Left lung (tissue), 4 donors: ENCODE measurements at regions not wholly inside any gene's neighbourhood (a gene's known extent, or its start where the extent isn't known, plus 50 kb on each side); places are given as distances from the start of the nearest gene placed in this dataset.

ENCODE experiments used
- ATAC-seq: fragments of 200-7000 bp; cut with Tn5 transposase; one replicate; pipeline ENCODE4 v1.9.1; 2020; ENCODE audit warnings: moderate library complexity
- DNase-seq, 4 donors: peaks; one replicate each; pipeline ENCODE4 v3.0.0-alpha.2; 2013 to 2020
- H3K27ac ChIP-seq, 2 donors: fragments of 200-600 bp; sonication (generic) in 1 of 2; one replicate each; pipeline versions ENCODE4 v1.5.0 to v1.8.0; 2020 to 2021
- H3K27me3 ChIP-seq, 2 donors: fragments of 200-600 bp; sonication (generic) in 1 of 2; one replicate each; pipeline versions ENCODE4 v1.5.0 to v1.8.0; 2020 to 2021
- H3K36me3 ChIP-seq, 2 donors: fragments of 200-600 bp; sonication (generic) in 1 of 2; one replicate each; pipeline versions ENCODE4 v1.5.0 to v1.8.0; 2020 to 2021
- H3K4me1 ChIP-seq, 2 donors: fragments of 200-600 bp; one replicate each; pipeline ENCODE4 v1.8.0; 2021
- H3K4me3 ChIP-seq, 2 donors: fragments of 200-600 bp; sonication (generic) in 1 of 2; one replicate each; pipeline versions ENCODE4 v1.5.0 to v1.8.0; 2020 to 2021; ENCODE audit warnings: mild to moderate bottlenecking in 1 of 2
- H3K9me3 ChIP-seq, 2 donors: fragments of 200-600 bp; sonication (generic) in 1 of 2; one replicate each; pipeline versions ENCODE4 v1.5.0 to v1.8.0; 2020 to 2021
- intact Hi-C, 2 donors: fragments of 100-400 bp; cut with DNase I; formaldehyde crosslinking; loops; one replicate each; pipeline versions ENCODE4 v1.11.2 to v1.14.2; 2022
- TF ChIP-seq, protein P1 (sequence below), 2 donors: fragments of 200-600 bp; sonication (generic) in 1 of 2; IDR thresholded peaks; one replicate each; pipeline versions ENCODE4 v1.5.0 to v1.8.0; 2021; ENCODE audit warnings: antibody characterized with exemption in 2 of 2
- donor health status: DM: no; HTN: yes; CAD: no.
- donor health status: DM: no; HTN: no; CAD: no.

DNA sequence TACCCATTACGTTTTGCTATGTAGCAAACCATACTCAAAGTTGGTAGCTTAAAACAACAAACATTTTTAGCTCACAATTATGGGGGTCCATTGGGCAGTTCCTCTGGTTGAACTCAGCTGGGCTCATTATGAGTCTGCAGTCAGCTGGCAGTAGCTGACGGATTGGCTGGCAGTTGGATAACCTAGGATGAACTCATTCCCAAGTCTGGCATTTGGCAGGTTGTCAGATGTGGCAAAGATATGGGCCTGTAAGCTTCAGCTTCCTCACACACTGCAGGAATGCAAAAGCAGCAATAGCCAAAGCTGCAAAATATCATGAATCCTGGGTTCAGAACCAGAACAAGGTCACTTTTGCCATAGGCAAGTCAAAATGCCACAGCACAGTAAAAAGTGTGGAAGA, 412.2 kb upstream of the SORCS1 start:
- intact Hi-C loops = no loop called here
- no peak overlapping the region for H3K27ac ChIP-seq

DNA sequence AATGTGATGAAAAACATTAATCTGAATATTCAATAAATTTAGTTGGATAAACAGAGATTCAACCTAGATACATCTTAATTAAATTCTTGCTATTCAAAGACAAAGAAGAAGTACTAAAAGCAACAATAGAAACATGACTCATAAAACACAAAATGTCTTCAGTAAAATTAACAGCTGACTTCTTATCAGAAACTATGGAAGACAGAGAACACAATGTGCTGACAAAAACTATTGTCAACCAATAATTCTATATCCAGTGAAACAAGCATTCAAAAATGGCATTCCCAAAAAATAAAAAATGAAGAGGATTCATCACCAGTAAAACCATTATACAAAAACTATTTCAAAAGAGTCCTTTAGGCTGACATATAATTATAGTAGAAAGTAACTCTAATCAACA, 400.5 kb upstream of the SORCS1 start:
- Histone ChIP-seq H3K36me3 (no peaks in the 10 kb centered on the region), H3K27me3 (no peaks in the 10 kb centered on the region), H3K4me3 (no peak overlapping the region), H3K9me3 (peaks cover 0 to 40% of the 10 kb centered on the region in 2 donors), H3K4me1 (no peaks in the 10 kb centered on the region), H3K27ac (no peak overlapping the region)
- no peak for ATAC-seq
- TF ChIP-seq, protein P1, sequence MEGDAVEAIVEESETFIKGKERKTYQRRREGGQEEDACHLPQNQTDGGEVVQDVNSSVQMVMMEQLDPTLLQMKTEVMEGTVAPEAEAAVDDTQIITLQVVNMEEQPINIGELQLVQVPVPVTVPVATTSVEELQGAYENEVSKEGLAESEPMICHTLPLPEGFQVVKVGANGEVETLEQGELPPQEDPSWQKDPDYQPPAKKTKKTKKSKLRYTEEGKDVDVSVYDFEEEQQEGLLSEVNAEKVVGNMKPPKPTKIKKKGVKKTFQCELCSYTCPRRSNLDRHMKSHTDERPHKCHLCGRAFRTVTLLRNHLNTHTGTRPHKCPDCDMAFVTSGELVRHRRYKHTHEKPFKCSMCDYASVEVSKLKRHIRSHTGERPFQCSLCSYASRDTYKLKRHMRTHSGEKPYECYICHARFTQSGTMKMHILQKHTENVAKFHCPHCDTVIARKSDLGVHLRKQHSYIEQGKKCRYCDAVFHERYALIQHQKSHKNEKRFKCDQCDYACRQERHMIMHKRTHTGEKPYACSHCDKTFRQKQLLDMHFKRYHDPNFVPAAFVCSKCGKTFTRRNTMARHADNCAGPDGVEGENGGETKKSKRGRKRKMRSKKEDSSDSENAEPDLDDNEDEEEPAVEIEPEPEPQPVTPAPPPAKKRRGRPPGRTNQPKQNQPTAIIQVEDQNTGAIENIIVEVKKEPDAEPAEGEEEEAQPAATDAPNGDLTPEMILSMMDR (IDR thresholded peaks at IDR 0.05) = no peak
- no peak for DNase-seq
- intact Hi-C loops = no loop called here

More for the DNA sequence above, 412.2 kb upstream of the SORCS1 start:
- no peaks in the 10 kb centered on the region for H3K36me3 ChIP-seq
- H3K4me3 ChIP-seq = no peak overlapping the region
- no peaks in the 10 kb centered on the region for H3K9me3 ChIP-seq
- TF ChIP-seq, protein P1 (IDR thresholded peaks at IDR 0.05) = no peak
- ATAC-seq = no peak
- no peaks in the 10 kb centered on the region for H3K27me3 ChIP-seq
- DNase-seq = no peak
- no peaks in the 10 kb centered on the region for H3K4me1 ChIP-seq

DNA sequence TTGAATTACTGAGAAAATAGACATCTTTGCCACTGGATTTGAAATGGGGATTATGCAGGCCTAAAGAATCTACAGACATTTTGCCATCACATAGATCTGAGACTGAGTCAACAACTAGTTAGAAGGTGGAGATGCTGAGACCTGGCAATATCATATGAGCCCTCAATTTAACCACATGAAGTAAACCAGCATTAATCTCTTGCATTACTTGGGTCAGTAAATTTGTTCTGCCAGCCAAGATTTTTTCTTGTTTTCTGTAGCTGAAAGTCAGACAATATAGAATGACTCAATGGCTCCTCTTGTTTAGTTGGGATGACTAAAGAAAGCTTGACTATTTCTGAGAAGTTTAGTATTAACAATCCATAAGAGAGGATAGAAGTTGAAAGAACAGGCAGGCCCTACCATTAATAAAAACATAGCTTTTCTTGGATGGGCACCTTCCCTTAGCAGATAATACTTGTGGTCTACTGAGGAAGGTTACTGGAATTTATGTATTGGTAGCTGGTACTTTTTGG, 396.7 kb upstream of the SORCS1 start:
- H3K9me3 ChIP-seq = peaks cover 0 to 25% of the 10 kb centered on the region in 2 donors
- intact Hi-C loops = no loop called here
- ATAC-seq (no peak), DNase-seq (no peak)
- H3K27ac ChIP-seq = no peak overlapping the region
- TF ChIP-seq, protein P1 (IDR thresholded peaks at IDR 0.05) = no peak
- no peaks in the 10 kb centered on the region for H3K36me3 ChIP-seq
- no peaks in the 10 kb centered on the region for H3K4me1 ChIP-seq
- H3K27me3 ChIP-seq = no peaks in the 10 kb centered on the region
- H3K4me3 ChIP-seq = no peak overlapping the region

DNA sequence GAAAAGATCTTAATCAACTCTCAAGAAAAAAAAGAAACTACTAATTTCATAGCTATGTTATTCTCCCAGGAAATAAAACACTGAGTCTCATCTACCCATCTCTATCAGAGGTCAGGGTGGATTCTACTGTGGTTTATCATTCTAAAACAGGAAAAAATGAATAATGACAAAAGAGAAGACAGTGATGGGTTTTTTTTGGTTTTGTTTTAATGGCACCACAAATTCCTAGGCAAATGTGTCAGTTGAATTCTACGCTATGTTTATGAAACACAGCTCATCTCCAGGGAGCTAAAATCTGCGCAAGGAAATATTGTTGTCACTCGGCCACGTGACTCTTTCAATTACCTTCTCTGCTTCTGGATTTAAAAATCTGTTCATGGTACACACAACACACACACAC, 393.4 kb upstream of the SORCS1 start:
- ATAC-seq (no peak), DNase-seq (no peak)
- H3K4me3 ChIP-seq = no peak overlapping the region
- intact Hi-C loops = no loop called here
- TF ChIP-seq, protein P1 (IDR thresholded peaks at IDR 0.05) = no peak
- H3K4me1 ChIP-seq = no peaks in the 10 kb centered on the region
- no peaks in the 10 kb centered on the region for H3K27me3 ChIP-seq
- H3K9me3 ChIP-seq = peaks cover 0 to 5% of the 10 kb centered on the region in 2 donors
- H3K27ac ChIP-seq = no peak overlapping the region
- no peaks in the 10 kb centered on the region for H3K36me3 ChIP-seq

DNA sequence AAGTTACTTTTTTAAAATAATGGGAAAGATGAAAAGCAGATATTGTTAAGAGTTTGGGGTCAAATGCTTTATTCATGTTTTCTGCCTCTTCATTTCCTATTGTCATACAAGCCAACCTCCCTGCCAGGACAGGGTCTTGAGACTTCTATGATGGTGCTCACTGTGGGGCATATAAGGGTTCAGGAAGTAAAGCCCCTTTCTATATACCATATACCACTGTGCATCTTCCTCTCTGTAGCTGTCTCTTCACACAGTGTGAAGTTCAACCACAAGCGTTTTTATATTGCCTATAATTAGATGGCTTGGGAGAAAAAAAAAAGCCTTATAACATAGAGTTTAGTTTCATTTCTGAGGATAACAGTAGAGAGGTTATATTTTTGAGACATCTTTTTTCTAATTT, 389.8 kb upstream of the SORCS1 start:
- intact Hi-C loops = no loop called here
- DNase-seq = no peak

More for the DNA sequence above, 389.8 kb upstream of the SORCS1 start:
- TF ChIP-seq, protein P1 (IDR thresholded peaks at IDR 0.05) = no peak
- Histone ChIP-seq H3K4me1 (no peaks in the 10 kb centered on the region), H3K36me3 (no peaks in the 10 kb centered on the region), H3K4me3 (no peak overlapping the region), H3K9me3 (no peaks in the 10 kb centered on the region), H3K27ac (no peak overlapping the region), H3K27me3 (no peaks in the 10 kb centered on the region)
- ATAC-seq = no peak
